Suppressor macrophage treated with lipopolysaccharide for 1 hour (primary cell): ENCODE measurements at regions not wholly inside any gene's neighbourhood (a gene's known extent, or its start where the extent isn't known, plus 50 kb on each side); places are given as distances from the start of the nearest gene placed in this dataset.
"Not testable (repeated sequence)": the region's sequence is repeated elsewhere in the genome, so short reads cannot be mapped to it uniquely, and the experiment has no call there.

Experiments
- DNase-seq, 3 donors: peaks; one replicate each; pipeline ENCODE4 v3.0.0-alpha.2; 2020 to 2022

DNA sequence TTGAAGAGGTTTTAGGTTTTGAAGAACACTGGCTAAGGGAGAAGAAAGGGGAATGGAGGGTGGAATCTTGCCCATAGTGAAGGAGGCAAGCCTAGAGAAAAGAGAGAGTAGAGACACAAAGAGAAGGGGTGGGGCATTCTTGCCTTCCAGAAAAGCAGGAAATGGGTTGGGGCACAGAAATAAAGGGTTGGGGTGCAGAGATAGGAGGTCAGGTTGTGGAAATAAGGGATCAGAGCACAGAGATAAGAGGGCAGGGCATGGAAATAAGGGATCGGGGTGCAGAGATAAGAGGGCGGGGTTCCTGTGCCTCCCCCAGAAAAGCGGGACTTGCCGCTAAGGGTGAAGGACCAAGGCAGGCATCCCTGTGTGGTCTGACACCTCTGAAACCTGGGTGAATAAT, 69.9 kb downstream of the ALG1L2 start:
- not testable (repeated sequence) for DNase-seq

DNA sequence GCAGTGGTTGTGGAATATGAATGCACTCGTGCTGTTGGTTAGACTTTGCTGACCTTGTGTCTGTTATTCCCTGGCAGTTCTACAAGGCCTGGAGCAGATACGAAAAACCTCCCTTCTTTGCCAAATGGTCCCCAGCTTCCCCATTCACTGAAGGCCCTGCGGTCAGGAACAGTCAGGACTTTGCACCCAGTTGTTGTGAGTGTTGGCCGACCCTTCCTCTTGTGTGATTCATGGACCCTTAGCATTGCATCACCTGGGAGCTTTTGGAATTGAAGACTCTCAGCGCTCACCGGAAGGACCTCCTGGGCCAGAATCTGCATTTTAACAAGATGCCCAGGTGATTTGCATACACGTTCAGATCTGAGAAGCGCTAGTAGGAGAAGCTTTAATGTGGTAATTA, 71.6 kb downstream of the ALG1L2 start:
- DNase-seq: not testable (repeated sequence)

DNA sequence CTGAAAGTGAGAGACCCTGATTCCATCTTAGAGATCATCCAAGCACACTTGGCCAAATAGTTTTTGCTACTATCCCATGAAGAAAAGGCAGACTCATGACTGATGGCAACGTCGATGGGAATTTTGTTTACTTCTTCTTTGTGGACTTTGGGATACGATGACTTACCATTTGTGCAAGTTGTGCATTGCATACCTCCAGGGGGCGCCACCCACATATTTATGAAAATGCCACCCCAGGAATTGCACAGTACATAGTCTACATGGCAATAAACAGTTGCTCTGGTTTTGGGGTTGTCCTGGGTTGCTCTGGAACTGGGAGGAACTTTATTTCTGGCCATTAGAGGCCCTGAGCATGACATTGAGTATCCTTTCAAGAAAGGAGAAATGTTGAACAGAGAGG, 73.8 kb downstream of the ALG1L2 start:
- DNase-seq: not testable (repeated sequence)

DNA sequence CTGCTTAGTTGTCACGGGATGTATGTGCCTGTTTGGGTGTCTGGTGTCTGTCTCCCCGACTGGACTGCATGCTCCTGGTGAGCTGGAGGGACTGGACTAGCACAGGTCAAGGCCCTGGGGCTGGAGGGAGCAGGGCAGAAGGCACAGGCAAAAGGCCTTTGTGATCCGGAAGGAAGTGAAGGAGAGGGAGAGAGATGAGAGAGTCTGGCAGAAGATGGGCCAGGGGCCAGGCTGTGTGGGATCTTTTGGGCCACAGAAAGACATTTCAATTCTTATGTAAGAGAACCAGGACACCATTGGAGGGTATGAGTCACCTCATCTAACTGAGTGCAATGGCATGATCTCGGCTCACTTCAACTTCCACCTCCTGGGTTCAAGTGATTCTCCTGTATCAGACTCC, 85.2 kb downstream of the ALG1L2 start:
- not testable (repeated sequence) for DNase-seq

DNA sequence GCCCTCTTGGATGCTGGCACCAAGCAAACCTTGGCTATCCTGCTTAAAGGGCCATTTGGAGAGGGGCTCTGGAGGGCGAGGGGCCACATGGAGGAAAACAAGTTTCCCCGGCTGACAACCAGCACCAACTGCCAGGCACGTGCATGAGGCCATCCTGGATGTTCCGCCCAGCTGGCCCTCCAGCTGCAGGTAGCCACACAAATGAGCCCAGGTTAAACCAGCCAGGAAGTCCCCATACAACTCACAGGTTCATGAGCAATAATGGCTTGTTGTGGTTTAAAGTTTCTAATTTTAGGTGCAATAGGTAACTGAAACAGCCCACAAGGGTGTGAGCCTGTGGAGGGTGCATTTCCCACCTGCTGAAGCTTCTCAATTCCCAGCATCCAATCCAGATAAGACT, 93.6 kb downstream of the ALG1L2 start:
- DNase-seq: not testable (repeated sequence)

- not testable (repeated sequence) for DNase-seq
Measured at GRCh38 chr3:130176476-130177256, 95.0 kb downstream of the ALG1L2 start.

GRCh38 chr3:130178835-130179234, 97.2 kb downstream of the ALG1L2 start:
- not testable (repeated sequence) for DNase-seq

- peak; percentile 31 to 40 (median 32) for DNase-seq
Measured at GRCh38 chr3:130179353-130179970, 97.8 kb downstream of the ALG1L2 start.

DNA sequence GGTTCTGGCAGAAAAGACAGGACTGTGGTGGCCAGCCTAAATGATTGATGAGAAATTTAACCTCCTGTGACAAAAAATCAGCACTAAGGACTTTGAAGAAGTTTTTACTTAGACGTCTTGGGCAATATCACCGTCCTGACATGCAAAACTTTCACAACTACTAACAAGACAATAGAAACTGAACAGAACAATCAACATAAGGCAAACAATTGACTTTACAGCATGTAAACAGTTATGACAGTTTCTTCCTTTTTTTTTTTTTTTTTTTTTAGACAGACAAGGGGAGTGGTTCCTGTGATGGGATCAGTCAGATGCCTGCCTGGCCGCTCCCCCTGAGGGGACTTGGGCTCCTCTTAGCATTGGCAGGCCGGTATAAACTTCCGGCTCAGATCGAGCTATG, 100.8 kb downstream of the ALG1L2 start:
- peak in 1 of 3 donors; percentile 19 for DNase-seq

DNA sequence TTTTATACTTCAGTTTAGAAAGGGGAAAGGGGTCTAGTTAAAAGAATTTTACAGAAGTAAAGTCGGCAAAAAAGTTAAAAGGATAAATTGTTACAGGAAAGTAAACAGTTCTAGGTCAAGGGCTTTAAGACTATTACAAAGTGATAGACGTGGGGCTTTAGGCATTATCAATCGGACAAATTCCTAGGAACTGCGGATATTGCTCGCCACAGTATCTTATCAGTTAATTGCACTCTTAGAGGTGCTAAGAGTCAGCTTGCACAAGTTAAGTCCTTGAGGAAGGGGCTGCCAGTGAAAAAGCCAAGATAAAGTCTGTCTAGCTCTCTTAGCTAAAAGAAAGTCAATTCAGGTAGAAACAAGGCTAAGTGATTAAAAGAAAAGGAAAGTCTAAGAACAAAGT, 102.1 kb downstream of the ALG1L2 start:
- not testable (repeated sequence) for DNase-seq

DNA sequence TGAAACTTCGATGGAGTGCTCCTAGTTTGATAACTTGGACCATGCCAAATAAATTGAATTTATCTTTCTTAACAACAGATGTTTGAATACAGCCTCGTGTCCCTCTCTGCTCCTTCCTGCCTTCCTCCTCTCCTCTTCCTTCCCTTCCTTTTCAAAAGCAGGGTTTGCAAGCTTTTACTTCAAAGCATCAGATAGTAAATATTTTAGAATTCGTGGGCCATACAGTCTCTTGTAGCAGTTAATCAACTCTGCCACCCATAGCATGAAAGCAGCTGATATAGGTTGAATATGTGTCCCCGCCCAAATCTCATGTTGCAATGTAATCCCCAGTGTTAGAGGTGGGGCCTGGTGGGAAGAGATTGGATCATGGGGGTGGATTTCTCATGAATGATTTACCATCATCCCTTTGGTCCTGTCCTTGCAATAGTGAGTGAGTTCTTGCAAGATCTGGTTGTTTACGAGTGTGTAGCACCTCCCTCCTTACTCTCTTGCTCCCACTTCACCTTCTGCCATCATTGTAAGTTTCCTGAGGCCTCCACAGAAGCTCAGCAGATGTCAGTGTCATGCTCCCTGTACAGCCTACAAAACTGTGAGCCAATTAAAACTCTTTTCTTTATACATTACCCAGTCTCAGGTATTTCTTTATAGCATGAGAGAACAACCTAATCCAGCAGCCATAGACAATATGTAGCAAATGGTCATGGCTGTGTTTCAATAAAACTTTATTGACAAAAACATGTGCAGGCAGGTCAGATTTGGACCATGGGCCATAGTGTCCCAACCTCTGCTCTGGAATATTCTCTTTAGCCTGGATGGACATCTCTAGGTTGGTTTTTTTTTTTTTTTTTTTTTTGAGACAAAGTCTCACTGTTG, 102.8 kb downstream of the ALG1L2 start:
- DNase-seq: not testable (repeated sequence)

DNA sequence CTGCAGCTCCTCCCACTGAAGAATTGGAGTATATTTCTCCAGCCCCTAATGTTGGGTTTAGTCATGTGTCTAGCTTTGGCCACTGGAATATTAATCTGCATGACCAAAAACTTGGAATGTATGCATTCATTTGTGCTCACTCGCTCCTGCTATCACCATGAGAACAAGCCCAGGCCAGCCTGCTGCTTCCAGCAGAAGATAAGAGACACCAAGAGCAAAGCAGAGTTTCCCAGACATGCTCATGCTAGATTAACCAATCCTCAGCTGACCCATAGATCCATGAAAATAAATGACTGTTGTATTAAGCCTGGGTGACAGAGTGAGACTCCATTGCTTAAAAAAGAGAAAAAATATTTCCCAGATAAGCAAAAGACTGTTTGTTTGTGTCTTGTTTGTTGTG, 119.6 kb downstream of the ALG1L2 start:
- not testable (repeated sequence) for DNase-seq

GRCh38 chr3:130203633-130204032, 122.0 kb downstream of the ALG1L2 start:
- DNase-seq: not testable (repeated sequence)

DNA sequence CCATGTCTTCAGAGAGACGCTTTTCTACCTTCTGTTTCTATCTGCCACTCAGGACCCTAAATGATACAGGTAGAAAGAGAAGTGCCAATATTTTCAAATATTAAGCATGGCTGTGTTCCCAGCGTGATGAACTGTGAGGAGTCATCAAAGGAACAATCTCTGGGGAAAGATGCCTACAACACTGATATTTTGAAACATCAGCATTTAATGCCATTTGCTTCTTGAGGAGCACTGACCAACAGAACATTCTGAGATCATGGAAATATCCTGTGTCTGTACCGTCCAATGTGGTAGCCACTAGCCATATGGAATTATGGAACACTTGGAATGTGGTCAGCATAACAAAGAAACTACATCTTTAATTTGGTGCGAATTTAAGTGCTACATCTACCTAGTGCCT, 117.9 kb upstream of the COL6A5 start:
- no peak for DNase-seq

DNA sequence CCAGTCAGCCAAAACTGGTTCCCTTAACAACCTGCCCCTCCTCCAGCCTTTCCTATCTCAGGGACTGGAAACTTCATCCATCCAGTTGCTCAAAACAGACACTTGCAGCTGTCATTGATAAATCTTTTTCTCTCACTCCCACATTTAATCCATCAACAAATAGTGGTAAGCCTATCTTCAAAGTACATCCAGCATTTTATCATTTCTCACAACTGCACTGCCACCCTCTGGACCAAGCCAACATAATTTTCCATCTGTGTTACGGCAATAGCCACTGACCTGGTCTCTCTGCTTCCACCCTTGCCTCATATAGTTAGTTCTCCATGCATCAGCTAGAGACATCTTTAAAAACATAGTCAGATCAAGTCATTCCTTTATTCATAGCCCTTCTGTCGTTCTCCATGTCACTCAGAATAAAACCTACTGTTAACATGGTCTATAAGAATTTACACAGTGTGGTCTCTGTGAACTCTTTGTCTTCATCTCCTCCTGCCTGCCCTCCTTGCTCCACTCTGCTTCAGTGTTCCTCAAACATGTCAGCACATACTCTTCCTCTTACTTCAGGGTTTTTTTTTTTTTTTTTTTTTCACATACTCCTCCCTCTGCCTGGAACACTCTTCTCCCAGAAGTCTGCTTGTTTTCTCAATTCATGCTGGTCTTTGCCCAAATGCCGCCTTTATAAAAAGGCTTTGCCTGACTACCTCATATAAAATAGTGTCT, 102.5 kb upstream of the COL6A5 start:
- peak in 2 of 3 donors; percentile 8 to 14 for DNase-seq

DNA sequence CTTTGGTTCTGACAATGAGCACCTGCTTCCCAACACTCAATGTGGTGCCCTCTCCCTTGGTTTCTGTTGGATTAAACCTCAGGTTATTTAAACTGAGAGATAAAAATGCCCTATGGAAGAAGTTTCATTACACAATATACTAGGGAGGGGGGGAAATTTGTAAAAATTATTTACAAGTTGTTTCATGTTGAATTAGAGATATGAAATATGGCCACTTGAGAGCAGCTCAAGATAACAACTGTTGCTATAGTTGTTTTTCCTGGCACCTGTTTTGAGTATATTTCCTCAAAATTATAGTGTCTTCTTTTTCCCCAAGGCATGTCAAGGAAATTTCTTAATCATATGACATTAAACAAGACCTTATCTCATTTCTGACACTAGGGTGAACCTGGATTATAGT, 101.7 kb upstream of the COL6A5 start:
- DNase-seq: no peak

- no peak for DNase-seq
Measured at GRCh38 chr3:130250982-130251381, 94.5 kb upstream of the COL6A5 start.

- DNase-seq: no peak
Measured at GRCh38 chr3:130255442-130255841, 90.0 kb upstream of the COL6A5 start.

GRCh38 chr3:130256821-130257340, 88.6 kb upstream of the COL6A5 start:
- DNase-seq: no peak

- no peak for DNase-seq
Measured at GRCh38 chr3:130258532-130258952, 86.9 kb upstream of the COL6A5 start.

DNA sequence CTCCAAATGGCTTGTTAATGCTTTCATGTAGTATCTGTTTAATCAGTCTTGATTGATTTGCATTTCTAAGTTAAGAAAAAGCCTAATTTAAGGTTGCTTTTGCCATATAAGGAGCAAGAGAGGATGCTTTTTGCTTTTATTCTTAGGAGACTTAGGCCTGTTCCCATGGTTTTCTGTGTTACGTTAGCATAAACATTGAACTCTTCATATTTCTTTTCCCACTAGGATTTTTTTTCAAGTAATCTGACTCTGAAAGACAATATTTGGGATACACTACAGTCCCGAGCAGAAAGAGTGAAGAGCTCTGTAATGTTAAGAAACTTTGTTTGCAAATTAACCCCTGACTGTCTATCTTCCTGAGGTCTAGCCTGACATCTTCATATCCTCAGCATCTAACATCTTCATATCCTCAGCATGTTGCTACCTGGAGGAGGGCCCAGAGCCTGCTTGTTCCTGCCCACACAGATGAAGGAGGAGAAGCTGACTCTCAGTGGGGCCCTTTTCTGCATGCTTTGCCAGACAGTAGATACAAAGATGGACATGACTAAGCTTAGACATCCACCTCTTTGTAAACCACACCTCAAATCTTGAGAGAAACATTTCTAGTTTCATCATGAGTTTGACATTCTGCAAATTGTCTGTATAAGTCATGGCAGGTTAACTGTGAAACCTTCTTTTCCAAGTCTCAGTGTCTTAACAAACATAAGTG, 86.2 kb upstream of the COL6A5 start:
- no peak for DNase-seq

DNA sequence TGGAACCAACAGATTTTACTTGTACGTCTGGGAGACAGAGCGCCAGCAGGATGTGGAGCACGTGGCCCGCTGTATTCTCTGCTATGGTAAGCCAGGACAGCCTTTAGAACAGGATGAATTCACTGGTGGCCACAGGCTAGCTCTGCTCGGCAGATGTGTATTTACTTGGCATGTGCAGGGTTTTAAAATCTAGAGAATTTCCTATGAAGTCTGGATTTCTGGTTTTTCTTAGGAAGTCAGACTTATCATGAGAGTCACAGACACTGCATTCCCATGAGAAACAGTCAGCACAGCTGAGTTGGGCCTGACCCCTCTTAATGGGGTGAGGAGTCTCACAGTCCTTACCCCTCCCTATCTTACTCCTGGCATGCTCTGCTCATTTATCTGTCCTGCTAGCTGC, 84.6 kb upstream of the COL6A5 start:
- DNase-seq: no peak
